H54 (cell line): ENCODE measurements at regions not wholly inside any gene's neighbourhood (a gene's known extent, or its start where the extent isn't known, plus 50 kb on each side); places are given as distances from the start of the nearest gene placed in this dataset.
"Not testable (repeated sequence)": the region's sequence is repeated elsewhere in the genome, so short reads cannot be mapped to it uniquely, and the experiment has no call there.

Experiments
- DNase-seq: peaks from one replicate; pipeline ENCODE4 v3.0.0; 2011; ENCODE audit warnings: low spot score, mixed read lengths; ENCODE audit not compliant: insufficient read length
- FAIRE-seq: peaks from 3 replicates; lab custom pipeline; 2011; peaks lifted over from hg19 to GRCh38; lab: Jason Lieb, UNC
- POLR2A ChIP-seq: IDR thresholded peaks from 2 replicates; pipeline ENCODE4 v1.6.1; 2011; ENCODE audit warnings: low read depth, mild to moderate bottlenecking, low read length

DNA sequence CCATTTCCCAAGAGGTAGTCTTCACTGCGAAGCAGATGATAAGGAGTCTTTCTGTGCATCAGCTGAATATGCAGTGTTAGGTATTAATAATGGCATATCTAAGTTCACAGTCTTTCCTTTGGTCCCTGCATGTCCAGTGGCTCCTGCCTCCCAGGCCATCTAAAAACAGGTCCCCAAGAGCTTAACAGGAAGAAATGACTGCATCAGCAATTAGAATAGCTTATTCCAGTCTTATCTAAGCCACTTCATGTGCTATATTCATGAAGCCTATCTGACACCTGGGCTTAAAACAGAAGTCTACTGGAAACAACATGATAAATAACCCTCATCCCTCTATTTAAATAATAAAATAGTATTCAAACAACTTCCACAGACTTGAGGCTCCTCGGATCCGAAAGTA, 346.1 kb upstream of the ERCC4 start:
- no peak for TF ChIP-seq POLR2A
- FAIRE-seq = no peak
- no peak for DNase-seq

- no peak for TF ChIP-seq POLR2A
- FAIRE-seq = no peak
- DNase-seq = no peak
These were observed 333.9 kb upstream of the ERCC4 start for GRCh38 chr16:13586051-13586450.

GRCh38 chr16:13587181-13587580, 332.8 kb upstream of the ERCC4 start:
- DNase-seq = no peak
- no peak for TF ChIP-seq POLR2A
- FAIRE-seq = no peak

GRCh38 chr16:13594823-13595222, 325.1 kb upstream of the ERCC4 start:
- TF ChIP-seq POLR2A = no peak
- FAIRE-seq (no peak), DNase-seq (no peak)

GRCh38 chr16:13606804-13607203, 313.1 kb upstream of the ERCC4 start:
- FAIRE-seq (no peak), DNase-seq (no peak)
- no peak for TF ChIP-seq POLR2A

- FAIRE-seq = no peak
- DNase-seq = no peak
- no peak for TF ChIP-seq POLR2A
These were observed 312.7 kb upstream of the ERCC4 start for GRCh38 chr16:13607289-13607688.

GRCh38 chr16:13611596-13611995, 308.4 kb upstream of the ERCC4 start:
- DNase-seq = no peak
- no peak for TF ChIP-seq POLR2A
- FAIRE-seq = no peak

DNA sequence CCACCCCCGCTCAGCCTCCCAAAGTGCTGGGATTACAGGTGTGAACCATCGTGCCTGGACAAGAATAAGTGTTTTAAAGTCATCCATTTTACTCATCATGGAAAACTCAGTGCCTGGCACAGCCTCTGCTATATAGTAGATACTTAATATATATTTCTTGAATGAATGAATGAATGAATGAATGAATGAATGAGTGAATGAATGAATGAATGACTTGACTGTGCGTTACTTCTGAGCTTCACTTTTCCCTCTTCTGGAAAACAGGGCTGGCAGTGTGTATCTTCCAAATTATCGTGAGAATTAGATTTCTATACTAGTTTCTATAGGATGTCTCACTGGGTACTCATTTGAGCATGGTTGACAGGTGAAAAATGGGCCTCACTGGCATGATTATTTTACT, 307.3 kb upstream of the ERCC4 start:
- DNase-seq (no peak), FAIRE-seq (no peak)
- TF ChIP-seq POLR2A = no peak

GRCh38 chr16:13613165-13613564, 306.8 kb upstream of the ERCC4 start:
- TF ChIP-seq POLR2A = no peak
- DNase-seq (no peak), FAIRE-seq (no peak)

DNA sequence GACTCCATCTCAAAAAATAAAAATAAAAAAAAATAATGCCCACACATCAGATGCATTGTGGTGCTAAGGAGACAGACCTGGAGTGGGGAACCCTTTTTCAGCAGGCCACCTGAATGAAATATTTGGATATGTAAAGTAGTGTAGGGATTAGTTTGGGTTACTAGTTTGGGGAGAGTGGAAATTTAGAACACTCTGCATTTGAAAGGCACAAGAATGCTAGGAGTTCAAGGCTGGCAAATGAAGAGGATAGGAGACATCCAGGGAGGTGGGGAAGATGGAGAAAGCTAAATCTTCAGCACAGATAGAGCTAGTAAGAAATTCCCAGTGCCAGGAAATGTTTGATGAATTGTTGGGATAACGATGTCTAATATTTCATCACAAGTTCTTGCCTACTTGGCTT, 298.3 kb upstream of the ERCC4 start:
- no peak for TF ChIP-seq POLR2A
- DNase-seq = no peak

DNA sequence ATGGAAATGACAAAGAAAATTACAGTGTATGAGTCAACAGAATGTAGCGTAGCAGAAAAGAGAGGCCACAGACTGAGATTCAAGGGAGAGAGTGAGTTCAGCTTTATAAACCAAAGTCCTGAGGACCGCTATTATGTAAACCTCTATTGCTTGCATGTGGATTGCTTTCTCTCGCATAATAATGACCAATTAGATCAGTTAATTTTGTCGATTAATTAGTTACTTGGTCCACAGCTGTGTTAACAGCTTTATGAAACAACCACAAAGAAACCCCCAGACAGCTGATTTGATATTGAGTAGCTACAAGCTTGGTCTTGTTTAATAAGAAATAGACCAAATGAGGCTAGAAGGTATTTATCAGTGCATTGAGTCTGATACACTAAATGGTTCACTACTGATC, 291.8 kb upstream of the ERCC4 start:
- TF ChIP-seq POLR2A = no peak
- DNase-seq = no peak
- FAIRE-seq = no peak

More for the DNA sequence above, 298.3 kb upstream of the ERCC4 start:
- FAIRE-seq = no peak

DNA sequence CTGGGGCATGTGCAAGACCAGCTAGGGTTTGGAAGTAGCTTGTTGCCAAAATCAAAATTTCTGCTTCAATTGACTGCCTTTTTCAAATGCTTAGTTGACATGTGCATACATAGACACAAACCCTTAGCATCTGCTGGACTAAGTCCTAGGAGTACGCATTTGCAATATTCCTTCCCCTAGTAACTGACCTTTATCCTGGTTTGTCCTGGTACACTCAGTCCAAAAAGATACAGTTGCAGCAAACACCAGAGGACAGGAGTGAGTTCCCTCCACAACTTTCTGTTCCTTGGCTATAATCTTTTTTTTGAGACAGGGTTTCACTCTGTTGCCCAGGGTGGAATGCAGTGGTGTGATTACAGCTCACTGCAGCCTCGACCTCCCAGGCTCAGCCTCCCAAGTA, 290.2 kb upstream of the ERCC4 start:
- no peak for TF ChIP-seq POLR2A
- DNase-seq = no peak
- no peak for FAIRE-seq

- FAIRE-seq (no peak), DNase-seq (no peak)
- TF ChIP-seq POLR2A = no peak
These were observed 289.6 kb upstream of the ERCC4 start for GRCh38 chr16:13630374-13630773.

GRCh38 chr16:13631213-13631767, 288.7 kb upstream of the ERCC4 start:
- DNase-seq (no peak), FAIRE-seq (no peak)
- TF ChIP-seq POLR2A = no peak

DNA sequence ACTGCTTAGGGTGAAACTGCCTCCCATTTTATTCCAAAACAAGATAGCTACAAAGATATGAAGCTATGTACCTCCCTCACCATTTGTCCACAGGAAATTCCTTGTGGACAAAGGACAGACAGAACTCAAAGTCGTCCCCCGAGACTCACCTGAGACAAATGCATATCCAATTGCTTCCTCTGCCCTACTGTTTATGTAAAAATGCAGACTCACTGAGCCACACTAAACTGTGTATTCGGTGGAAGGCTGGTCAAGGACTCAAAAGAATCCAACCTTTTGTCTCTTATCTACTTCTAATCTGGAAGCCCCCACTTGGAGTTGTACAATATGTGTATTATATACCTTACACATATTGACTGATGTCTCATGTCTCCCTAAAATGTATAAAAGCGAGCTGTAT, 288.0 kb upstream of the ERCC4 start:
- TF ChIP-seq POLR2A = no peak
- no peak for DNase-seq
- FAIRE-seq = no peak

GRCh38 chr16:13632504-13632903, 287.4 kb upstream of the ERCC4 start:
- DNase-seq, FAIRE-seq: not testable (repeated sequence)
